ENCODE measurements at regions not wholly inside any gene's neighbourhood (a gene's known extent, or its start where the extent isn't known, plus 50 kb on each side); places are given as distances from the start of the nearest gene placed in this dataset.

GRCh38 chr4:75376543-75376942 is 137.7 kb downstream of the RCHY1 start:
- TF ChIP-seq CTCF (IDR thresholded peaks at IDR 0.05) (no peak), EZH2 (IDR thresholded peaks at IDR 0.05) (no peak), EZH2phosphoT487 (IDR thresholded peaks at IDR 0.05) (no peak)
